Endothelial cell of umbilical vein (primary cell): ENCODE measurements at regions not wholly inside any gene's neighbourhood (a gene's known extent, or its start where the extent isn't known, plus 50 kb on each side); places are given as distances from the start of the nearest gene placed in this dataset.

Source experiments
- BruUV-seq: library from RNA; stranded (reverse); fragments of 400-500 nt; replicated peaks from 2 replicates; lab custom pipeline; 2021; lab: Mats Ljungman, UMichigan
- CTCF ChIA-PET: fragments of 300-600, 350-600 bp; sonication (Branson Sonifier 250); formaldehyde crosslinking; loops from one replicate; lab custom pipeline; 2021; ENCODE audit warnings: antibody characterized with exemption, inconsistent platforms; lab: Charles Lee
- POLR2A ChIA-PET: fragments of 300-600, 350-600 bp; sonication (Branson Sonifier 250); formaldehyde crosslinking; loops from one replicate; lab custom pipeline; 2021; ENCODE audit warnings: antibody characterized with exemption, inconsistent platforms; lab: Charles Lee
- DNase-seq: peaks from one replicate; pipeline ENCODE4 v3.0.0-alpha.2; 2011; ENCODE audit warnings: low read depth, low spot score
- FAIRE-seq: peaks from 2 replicates; lab custom pipeline; 2011; peaks lifted over from hg19 to GRCh38; lab: Jason Lieb, UNC
- H2AFZ ChIP-seq: 2 replicates; pipeline ENCODE4 v1.6.0; 2012; ENCODE audit warnings: low read depth, low read length, control low read depth, inconsistent platforms
- H3K27ac ChIP-seq: 2 replicates; pipeline ENCODE4 v1.5.1; 2011; ENCODE audit warnings: low read depth, mild to moderate bottlenecking, control low read depth, low read length, moderate library complexity; ENCODE audit not compliant: insufficient read depth
- H3K27me3 ChIP-seq, 2 experiments: 2 replicates each; pipeline versions ENCODE4 v1.6.0 to v1.6.1; 2011; ENCODE audit warnings: low read length in 2 of 2, mixed read lengths in 1 of 2; ENCODE audit not compliant: control insufficient read depth in 2 of 2, insufficient read depth in 2 of 2
- H3K36me3 ChIP-seq, 2 experiments: 2 replicates in 1 of 2; 3 replicates in 1 of 2; pipeline ENCODE4 v1.5.1; 2011; ENCODE audit warnings: low read length in 2 of 2, mild to moderate bottlenecking in 1 of 2, moderate library complexity in 1 of 2; ENCODE audit not compliant: control insufficient read depth in 2 of 2, insufficient read depth in 2 of 2; ENCODE audit errors: extremely low read depth in 1 of 2
- H3K4me1 ChIP-seq: 3 replicates; pipeline ENCODE4 v1.5.1; 2011; ENCODE audit warnings: mild to moderate bottlenecking, low read length; ENCODE audit not compliant: control insufficient read depth, insufficient read depth; ENCODE audit errors: extremely low read depth
- H3K4me2 ChIP-seq: 2 replicates; pipeline ENCODE4 v1.6.1; 2011; ENCODE audit warnings: low read length, control low read depth, mixed read lengths; ENCODE audit not compliant: insufficient read depth
- H3K4me3 ChIP-seq, 3 experiments: fragments of 200-600 bp in 1 of 3; sonication (generic), shearing (Covaris generic) in 1 of 3; replicated peaks in 1 of 3; 2 replicates each; pipeline ENCODE4 v1.5.1; 2011 to 2016; ENCODE audit warnings: control low read depth in 3 of 3, low read length in 3 of 3, mild to moderate bottlenecking in 2 of 3, inconsistent platforms in 1 of 3, low read depth in 1 of 3, moderate library complexity in 1 of 3; ENCODE audit not compliant: insufficient read depth in 1 of 3
- H3K79me2 ChIP-seq: 2 replicates; pipeline ENCODE4 v1.6.0; 2012; ENCODE audit warnings: low read length, inconsistent platforms; ENCODE audit not compliant: control insufficient read depth, insufficient read depth
- H3K9ac ChIP-seq: replicated peaks from 2 replicates; pipeline ENCODE3; 2011; ENCODE audit warnings: low read length, control low read depth; ENCODE audit not compliant: insufficient read depth; ENCODE audit errors: extremely low read depth
- H3K9me1 ChIP-seq: replicated peaks from 3 replicates; pipeline ENCODE4 v1.6.0; 2011; ENCODE audit warnings: mild to moderate bottlenecking, low read length; ENCODE audit not compliant: control insufficient read depth, insufficient read depth; ENCODE audit errors: extremely low read depth
- H3K9me3 ChIP-seq: replicated peaks from 2 replicates; pipeline ENCODE4 v1.5.1; 2012; ENCODE audit warnings: low read length, inconsistent platforms; ENCODE audit not compliant: control insufficient read depth, insufficient read depth
- H4K20me1 ChIP-seq: replicated peaks from 2 replicates; pipeline ENCODE3; 2011; ENCODE audit warnings: mild to moderate bottlenecking, low read length; ENCODE audit not compliant: control insufficient read depth, insufficient read depth; ENCODE audit errors: extremely low read depth
- EZH2 ChIP-seq: IDR thresholded peaks from 2 replicates; pipeline ENCODE4 v1.6.1; 2012; ENCODE audit warnings: borderline replicate concordance, low read depth, mild to moderate bottlenecking, moderate library complexity, low read length, inconsistent platforms; ENCODE audit not compliant: severe bottlenecking
- FOS ChIP-seq: IDR thresholded peaks from 2 replicates; pipeline ENCODE4 v1.6.1; 2011; ENCODE audit warnings: mild to moderate bottlenecking, low read length, moderate library complexity, borderline replicate concordance; ENCODE audit not compliant: insufficient read depth
- GATA2 ChIP-seq: IDR thresholded peaks from 2 replicates; pipeline ENCODE4 v1.7.0; 2011; ENCODE audit warnings: low read depth, mild to moderate bottlenecking, moderate library complexity, mixed read lengths, low read length; ENCODE audit not compliant: insufficient read length, insufficient read depth
- JUN ChIP-seq: IDR thresholded peaks from 2 replicates; pipeline ENCODE4 v1.6.1; 2011; ENCODE audit warnings: borderline replicate concordance, low read depth; ENCODE audit not compliant: insufficient read length, insufficient read depth
- MYC ChIP-seq: IDR thresholded peaks from one replicate; pipeline ENCODE4 v1.6.1; 2011; ENCODE audit warnings: mild to moderate bottlenecking, low read depth, low read length
- POLR2A ChIP-seq: IDR thresholded peaks from 2 replicates; pipeline ENCODE4 v1.6.1; 2012; ENCODE audit warnings: low read depth, mild to moderate bottlenecking, control low read depth, low read length
- POLR2AphosphoS5 ChIP-seq: IDR thresholded peaks from 2 replicates; pipeline ENCODE4 v1.6.1; 2012; ENCODE audit warnings: low read depth, mild to moderate bottlenecking, control low read depth, low read length, moderate library complexity; ENCODE audit not compliant: insufficient read depth
- dilution Hi-C: fragments of 300-500 bp; cut with MboI; formaldehyde crosslinking; loops from one replicate; pipeline ENCODE4 v1.15.0; 2019; ENCODE audit warnings: low sequenced_read_pairs; ENCODE audit not compliant: extremely low pct_ligation_motif_present
- intact Hi-C: fragments of 100-400 bp; cut with micrococcal nuclease; formaldehyde crosslinking; loops from one replicate; pipeline ENCODE4 v1.10.0; 2022
- TF ChIP-seq, protein P1 (sequence below), 2 donors: IDR thresholded peaks; 1 replicate in 1 of 2; 2 replicates in 1 of 2; pipeline ENCODE4 v1.5.1; 2011; ENCODE audit warnings: low read length in 2 of 2, mild to moderate bottlenecking in 2 of 2, moderate library complexity in 2 of 2, control low read depth in 1 of 2, inconsistent platforms in 1 of 2, low read depth in 1 of 2; ENCODE audit not compliant: insufficient read depth in 1 of 2; ENCODE audit errors: extremely low read depth in 1 of 2
- TF ChIP-seq, protein P2 (sequence below): IDR thresholded peaks from 2 replicates; pipeline ENCODE4 v1.6.1; 2011; ENCODE audit not compliant: insufficient read depth, insufficient read length

DNA sequence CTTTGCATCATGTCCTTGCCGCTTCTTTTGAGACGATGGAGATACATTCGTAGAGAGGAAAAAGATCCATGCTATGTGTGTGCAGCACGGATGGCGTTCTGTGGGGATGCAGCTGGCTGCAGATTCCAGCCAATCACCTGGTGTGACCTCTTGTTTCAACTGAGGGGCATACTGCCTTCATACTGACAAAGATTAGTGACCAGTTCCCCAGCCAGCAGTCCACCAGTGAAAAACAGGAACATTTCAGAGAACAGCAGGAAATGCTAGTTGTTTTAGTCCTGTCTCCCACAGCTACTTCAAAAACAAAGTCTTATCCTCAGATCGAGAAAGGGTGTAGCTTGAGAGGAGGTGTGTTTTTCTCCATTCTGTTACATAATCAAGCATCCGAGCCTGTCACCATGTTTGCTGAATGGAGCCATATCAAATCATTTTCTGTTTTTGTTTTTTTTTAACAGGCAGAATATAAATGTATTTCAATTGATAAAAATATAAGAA, 255.7 kb upstream of the FMN2 start:
- no peaks in the 10 kb centered on the region for H3K4me1 ChIP-seq
- H3K4me3 ChIP-seq = no peak overlapping the region
- no peaks in the 10 kb centered on the region for H3K79me2 ChIP-seq
- no peaks in the 10 kb centered on the region for H3K27me3 ChIP-seq
- intact Hi-C loops (no loop called here), dilution Hi-C loops (no loop called here)
- H3K4me2 ChIP-seq = no peak overlapping the region
- H3K9me1 ChIP-seq = no peaks in the 10 kb centered on the region
- H4K20me1 ChIP-seq = no peaks in the 10 kb centered on the region
- no peak overlapping the region for H3K9ac ChIP-seq
- no peak overlapping the region for H2AFZ ChIP-seq
- FAIRE-seq = no peak
- H3K27ac ChIP-seq = no peak overlapping the region
- H3K36me3 ChIP-seq = no peaks in the 10 kb centered on the region
- no peak for DNase-seq
- no peak for TF ChIP-seq POLR2AphosphoS5
- TF ChIP-seq POLR2A = no peak
- no peak for TF ChIP-seq GATA2
- TF ChIP-seq JUN = no peak
- no peak for TF ChIP-seq MYC
- TF ChIP-seq FOS = no peak
- TF ChIP-seq, protein P1, sequence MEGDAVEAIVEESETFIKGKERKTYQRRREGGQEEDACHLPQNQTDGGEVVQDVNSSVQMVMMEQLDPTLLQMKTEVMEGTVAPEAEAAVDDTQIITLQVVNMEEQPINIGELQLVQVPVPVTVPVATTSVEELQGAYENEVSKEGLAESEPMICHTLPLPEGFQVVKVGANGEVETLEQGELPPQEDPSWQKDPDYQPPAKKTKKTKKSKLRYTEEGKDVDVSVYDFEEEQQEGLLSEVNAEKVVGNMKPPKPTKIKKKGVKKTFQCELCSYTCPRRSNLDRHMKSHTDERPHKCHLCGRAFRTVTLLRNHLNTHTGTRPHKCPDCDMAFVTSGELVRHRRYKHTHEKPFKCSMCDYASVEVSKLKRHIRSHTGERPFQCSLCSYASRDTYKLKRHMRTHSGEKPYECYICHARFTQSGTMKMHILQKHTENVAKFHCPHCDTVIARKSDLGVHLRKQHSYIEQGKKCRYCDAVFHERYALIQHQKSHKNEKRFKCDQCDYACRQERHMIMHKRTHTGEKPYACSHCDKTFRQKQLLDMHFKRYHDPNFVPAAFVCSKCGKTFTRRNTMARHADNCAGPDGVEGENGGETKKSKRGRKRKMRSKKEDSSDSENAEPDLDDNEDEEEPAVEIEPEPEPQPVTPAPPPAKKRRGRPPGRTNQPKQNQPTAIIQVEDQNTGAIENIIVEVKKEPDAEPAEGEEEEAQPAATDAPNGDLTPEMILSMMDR (IDR thresholded peaks at IDR 0.05; ENCODE audit: extremely low read depth in 1 of 2, insufficient read depth in 1 of 2, low read depth in 1 of 2, low read length in 2 of 2) = no peak
- TF ChIP-seq, protein P2, sequence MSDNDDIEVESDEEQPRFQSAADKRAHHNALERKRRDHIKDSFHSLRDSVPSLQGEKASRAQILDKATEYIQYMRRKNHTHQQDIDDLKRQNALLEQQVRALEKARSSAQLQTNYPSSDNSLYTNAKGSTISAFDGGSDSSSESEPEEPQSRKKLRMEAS = no peak
- no peak for TF ChIP-seq EZH2
- no peaks in the 10 kb centered on the region for H3K9me3 ChIP-seq
- POLR2A ChIA-PET = no interaction called here
- no TSS peak for BruUV-seq
- CTCF ChIA-PET = no interaction called here
